OCI-LY1 (cell line): ENCODE measurements at regions not wholly inside any gene's neighbourhood (a gene's known extent, or its start where the extent isn't known, plus 50 kb on each side); places are given as distances from the start of the nearest gene placed in this dataset.

Experiments used
- H2AFZ ChIP-seq: fragments of 200-600 bp; sonication (generic), shearing (Covaris generic); 2 replicates; pipeline ENCODE4 v1.6.0; 2014; ENCODE audit warnings: antibody characterized with exemption, mild to moderate bottlenecking, low read length
- H3F3A ChIP-seq: fragments of 200-600 bp; sonication (generic), shearing (Covaris generic); 2 replicates; pipeline ENCODE4 v1.6.0; 2014; ENCODE audit warnings: mild to moderate bottlenecking, antibody characterized with exemption, low read length, moderate library complexity; ENCODE audit not compliant: insufficient read depth
- H3K27ac ChIP-seq: fragments of 200-600 bp; sonication (generic); 2 replicates; pipeline ENCODE4 v1.5.1; 2014; ENCODE audit warnings: low read length, mixed run types, mild to moderate bottlenecking, low read depth; ENCODE audit not compliant: poor library complexity, severe bottlenecking
- H3K27me3 ChIP-seq: fragments of 200-600 bp; sonication (generic); 2 replicates; pipeline ENCODE4 v1.6.0; 2014; ENCODE audit warnings: antibody characterized with exemption, mild to moderate bottlenecking, low read length, moderate library complexity; ENCODE audit not compliant: insufficient read depth
- H3K36me3 ChIP-seq: fragments of 200-600 bp; sonication (generic); 2 replicates; pipeline ENCODE4 v1.6.1; 2014; ENCODE audit warnings: mild to moderate bottlenecking, antibody characterized with exemption, low read length, moderate library complexity, mixed read lengths; ENCODE audit not compliant: insufficient read depth
- H3K4me1 ChIP-seq: fragments of 200-600 bp; sonication (generic); 2 replicates; pipeline ENCODE4 v1.5.1; 2014; ENCODE audit warnings: mild to moderate bottlenecking, low read length, moderate library complexity; ENCODE audit not compliant: insufficient read depth, severe bottlenecking
- H3K4me2 ChIP-seq: fragments of 200-600 bp; sonication (generic), shearing (Covaris generic); 2 replicates; pipeline ENCODE4 v1.6.1; 2014; ENCODE audit warnings: low read length
- H3K4me3 ChIP-seq: fragments of 200-600 bp; sonication (generic); 2 replicates; pipeline ENCODE4 v1.5.1; 2014; ENCODE audit warnings: low read length, low read depth, mild to moderate bottlenecking, mixed read lengths; ENCODE audit not compliant: poor library complexity, severe bottlenecking
- H3K79me2 ChIP-seq: fragments of 200-600 bp; shearing (Covaris generic); 2 replicates; pipeline ENCODE4 v1.6.1; 2016; ENCODE audit warnings: mixed run types, low read length, mixed read lengths; ENCODE audit not compliant: insufficient read depth
- H3K9ac ChIP-seq: fragments of 200-600 bp; sonication (generic), shearing (Covaris generic); 2 replicates; pipeline ENCODE4 v1.6.1; 2014; ENCODE audit warnings: mild to moderate bottlenecking, low read length, mixed read lengths
- H3K9me2 ChIP-seq: fragments of 200-600 bp; sonication (generic), shearing (Covaris generic); 2 replicates; pipeline ENCODE4 v1.6.1; 2014; ENCODE audit warnings: low read depth, mild to moderate bottlenecking, low read length, mixed read lengths
- H3K9me3 ChIP-seq: fragments of 200-600 bp; shearing (Covaris generic); 2 replicates; pipeline ENCODE4 v1.6.1; 2014; ENCODE audit warnings: low read length, mixed read lengths
- H4K20me1 ChIP-seq: fragments of 200-600 bp; sonication (generic), shearing (Covaris generic); 2 replicates; pipeline ENCODE4 v1.6.0; 2016; ENCODE audit warnings: mild to moderate bottlenecking, low read length; ENCODE audit not compliant: insufficient read depth
- EZH2 ChIP-seq: fragments of 200-600 bp; sonication (generic), shearing (Covaris generic); IDR thresholded peaks from 2 replicates; pipeline ENCODE4 v1.8.0; 2017; ENCODE audit warnings: borderline replicate concordance, mixed run types, mild to moderate bottlenecking, antibody characterized with exemption, low read length, moderate library complexity, mixed read lengths
- TF ChIP-seq, protein P1 (sequence below): fragments of 200-600 bp; sonication (generic), shearing (Covaris generic); IDR thresholded peaks from 2 replicates; pipeline ENCODE4 v1.5.1; 2017; ENCODE audit warnings: mild to moderate bottlenecking, antibody characterized with exemption, low read length, moderate library complexity, mixed read lengths

DNA sequence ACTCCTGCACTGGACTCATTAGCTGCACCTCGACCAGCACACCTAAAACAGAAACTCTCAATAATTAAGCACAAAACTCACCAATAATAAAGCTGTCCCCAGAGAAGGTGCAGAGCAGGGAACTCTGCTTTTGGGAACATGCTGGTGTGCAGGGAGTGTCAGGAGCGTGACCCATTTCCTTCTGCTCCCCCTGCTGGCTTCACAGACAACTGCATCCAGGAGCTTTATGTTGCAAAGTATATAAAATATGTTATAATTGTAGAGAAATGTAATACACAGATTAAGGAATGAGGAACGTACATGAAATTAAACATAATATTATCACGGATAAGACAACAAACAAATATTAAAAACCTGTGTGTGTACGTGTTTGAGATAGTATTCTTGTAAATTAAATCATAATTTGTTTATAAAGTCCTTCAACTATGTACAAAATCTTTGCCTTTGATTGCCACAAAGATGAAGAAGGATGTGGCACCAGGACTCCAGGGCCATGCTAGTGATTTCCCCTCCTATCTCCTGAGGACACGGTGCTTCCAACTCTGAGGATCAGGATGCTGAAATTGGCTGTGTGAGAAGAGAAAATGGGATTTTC is 68.6 kb upstream of the MAL start:
- Histone ChIP-seq H3K9me2 (no peaks in the 10 kb centered on the region), H3K27me3 (no peaks in the 10 kb centered on the region), H3K4me1 (no peaks in the 10 kb centered on the region), H3K4me2 (no peak overlapping the region), H3K9ac (no peak overlapping the region), H3K9me3 (no peaks in the 10 kb centered on the region), H3K27ac (no peak overlapping the region), H3K79me2 (no peaks in the 10 kb centered on the region), H2AFZ (no peak overlapping the region), H4K20me1 (no peaks in the 10 kb centered on the region), H3K36me3 (no peaks in the 10 kb centered on the region), H3K4me3 (no peak overlapping the region), H3F3A (no peaks in the 10 kb centered on the region)
- TF ChIP-seq, protein P1, sequence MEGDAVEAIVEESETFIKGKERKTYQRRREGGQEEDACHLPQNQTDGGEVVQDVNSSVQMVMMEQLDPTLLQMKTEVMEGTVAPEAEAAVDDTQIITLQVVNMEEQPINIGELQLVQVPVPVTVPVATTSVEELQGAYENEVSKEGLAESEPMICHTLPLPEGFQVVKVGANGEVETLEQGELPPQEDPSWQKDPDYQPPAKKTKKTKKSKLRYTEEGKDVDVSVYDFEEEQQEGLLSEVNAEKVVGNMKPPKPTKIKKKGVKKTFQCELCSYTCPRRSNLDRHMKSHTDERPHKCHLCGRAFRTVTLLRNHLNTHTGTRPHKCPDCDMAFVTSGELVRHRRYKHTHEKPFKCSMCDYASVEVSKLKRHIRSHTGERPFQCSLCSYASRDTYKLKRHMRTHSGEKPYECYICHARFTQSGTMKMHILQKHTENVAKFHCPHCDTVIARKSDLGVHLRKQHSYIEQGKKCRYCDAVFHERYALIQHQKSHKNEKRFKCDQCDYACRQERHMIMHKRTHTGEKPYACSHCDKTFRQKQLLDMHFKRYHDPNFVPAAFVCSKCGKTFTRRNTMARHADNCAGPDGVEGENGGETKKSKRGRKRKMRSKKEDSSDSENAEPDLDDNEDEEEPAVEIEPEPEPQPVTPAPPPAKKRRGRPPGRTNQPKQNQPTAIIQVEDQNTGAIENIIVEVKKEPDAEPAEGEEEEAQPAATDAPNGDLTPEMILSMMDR, result peak; percentile 71
- TF ChIP-seq EZH2, result no peak

GRCh38 chr2:94958245-94958644 is 67.3 kb upstream of the MAL start:
- Histone ChIP-seq H3K4me1 (no peaks in the 10 kb centered on the region), H4K20me1 (no peaks in the 10 kb centered on the region), H3K27ac (no peak overlapping the region), H2AFZ (no peak overlapping the region), H3F3A (no peaks in the 10 kb centered on the region), H3K36me3 (no peaks in the 10 kb centered on the region), H3K4me2 (no peak overlapping the region), H3K4me3 (no peak overlapping the region), H3K79me2 (no peaks in the 10 kb centered on the region), H3K27me3 (no peaks in the 10 kb centered on the region), H3K9ac (no peak overlapping the region), H3K9me2 (no peaks in the 10 kb centered on the region), H3K9me3 (no peaks in the 10 kb centered on the region)
- TF ChIP-seq, protein P1, result no peak
- no peak for TF ChIP-seq EZH2

GRCh38 chr2:94960266-94960665 is 65.2 kb upstream of the MAL start:
- no peak overlapping the region for H3K9ac ChIP-seq
- no peaks in the 10 kb centered on the region for H3F3A ChIP-seq

More at GRCh38 chr2:94960266-94960665, 65.2 kb upstream of the MAL start:
- H3K27ac ChIP-seq, result no peak overlapping the region
- H3K4me3 ChIP-seq, result no peak overlapping the region
- TF ChIP-seq, protein P1, result no peak
- TF ChIP-seq EZH2, result no peak
- no peaks in the 10 kb centered on the region for H3K27me3 ChIP-seq
- H4K20me1 ChIP-seq, result no peaks in the 10 kb centered on the region
- no peaks in the 10 kb centered on the region for H3K9me3 ChIP-seq
- no peak overlapping the region for H2AFZ ChIP-seq
- no peaks in the 10 kb centered on the region for H3K36me3 ChIP-seq
- no peak overlapping the region for H3K4me2 ChIP-seq
- no peaks in the 10 kb centered on the region for H3K79me2 ChIP-seq
- H3K9me2 ChIP-seq, result no peaks in the 10 kb centered on the region
- no peaks in the 10 kb centered on the region for H3K4me1 ChIP-seq
